Ishikawa (cell line): ENCODE measurements at regions not wholly inside any gene's neighbourhood (a gene's known extent, or its start where the extent isn't known, plus 50 kb on each side); places are given as distances from the start of the nearest gene placed in this dataset.

Source experiments
- CEBPB ChIP-seq: IDR thresholded peaks from 2 replicates; pipeline ENCODE4 v1.6.1; 2012
- CREB1 ChIP-seq: IDR thresholded peaks from 2 replicates; pipeline ENCODE4 v1.6.1; 2012; ENCODE audit warnings: low read depth
- EGR1 ChIP-seq: IDR thresholded peaks from 2 replicates; pipeline ENCODE4 v1.6.1; 2012
- EP300 ChIP-seq: IDR thresholded peaks from 2 replicates; pipeline ENCODE4 v1.6.1; 2012; ENCODE audit warnings: borderline replicate concordance
- FOXM1 ChIP-seq: IDR thresholded peaks from 2 replicates; pipeline ENCODE4 v1.6.1; 2012; ENCODE audit warnings: low read depth, borderline replicate concordance
- MAX ChIP-seq: IDR thresholded peaks from 2 replicates; pipeline ENCODE4 v1.6.1; 2012
- NFIC ChIP-seq: IDR thresholded peaks from 2 replicates; pipeline ENCODE4 v1.6.1; 2012
- RAD21 ChIP-seq: IDR thresholded peaks from 2 replicates; pipeline ENCODE4 v1.6.1; 2012; ENCODE audit warnings: low read depth
- REST ChIP-seq: IDR thresholded peaks from 2 replicates; pipeline ENCODE4 v1.6.1; 2012; ENCODE audit warnings: low read depth, mild to moderate bottlenecking
- TAF1 ChIP-seq: IDR thresholded peaks from 2 replicates; pipeline ENCODE4 v1.6.1; 2012; ENCODE audit warnings: low read depth, mild to moderate bottlenecking
- TCF12 ChIP-seq: IDR thresholded peaks from 2 replicates; pipeline ENCODE4 v1.6.1; 2012; ENCODE audit warnings: low read depth
- TEAD4 ChIP-seq: IDR thresholded peaks from 2 replicates; pipeline ENCODE4 v1.6.1; 2012
- USF1 ChIP-seq: IDR thresholded peaks from 2 replicates; pipeline ENCODE4 v1.6.1; 2012
- YY1 ChIP-seq: IDR thresholded peaks from 2 replicates; pipeline ENCODE4 v1.6.1; 2012; ENCODE audit warnings: low read depth
- ZBTB7A ChIP-seq: IDR thresholded peaks from 2 replicates; pipeline ENCODE4 v1.6.1; 2012; ENCODE audit warnings: low read depth

- TF ChIP-seq CREB1 (no peak), FOXM1 (no peak), EP300 (no peak), MAX (no peak), TCF12 (no peak), NFIC (no peak), TAF1 (no peak), EGR1 (no peak), CEBPB (no peak), RAD21 (no peak), TEAD4 (no peak), REST (no peak), ZBTB7A (no peak), USF1 (no peak), YY1 (no peak)
Observed at GRCh38 chr2:240258685-240259084, 118.2 kb upstream of the OTOS start.

GRCh38 chr2:240259201-240259923, 118.9 kb upstream of the OTOS start:
- TF ChIP-seq TAF1 = no peak

GRCh38 chr2:240259924-240260529, 119.6 kb upstream of the OTOS start:
- TF ChIP-seq NFIC (no peak), TCF12 (no peak), CREB1 (no peak), YY1 (no peak), TAF1 (no peak), ZBTB7A (no peak), REST (no peak), MAX (no peak), EGR1 (no peak), EP300 (no peak), FOXM1 (no peak), TEAD4 (no peak)

GRCh38 chr2:240260664-240261063, 120.2 kb upstream of the OTOS start:
- TF ChIP-seq CREB1 (no peak), USF1 (no peak), TAF1 (no peak), NFIC (no peak), ZBTB7A (no peak)

GRCh38 chr2:240269380-240269779, 128.9 kb upstream of the OTOS start:
- TF ChIP-seq NFIC = no peak

- TF ChIP-seq FOXM1 = no peak
Observed at GRCh38 chr2:240269886-240270285, 129.4 kb upstream of the OTOS start.
